HEK293T (cell line): ENCODE measurements at regions not wholly inside any gene's neighbourhood (a gene's known extent, or its start where the extent isn't known, plus 50 kb on each side); places are given as distances from the start of the nearest gene placed in this dataset.

Experiments
- BHLHE40 ChIP-seq: fragments of 450-650 bp; IDR thresholded peaks from 2 replicates; pipeline ENCODE4 v1.6.1; 2016; ENCODE audit warnings: mild to moderate bottlenecking, moderate library complexity, borderline replicate concordance
- CTBP1 ChIP-seq: fragments of 450-650 bp; IDR thresholded peaks from 2 replicates; pipeline ENCODE4 v1.6.1; 2016; ENCODE audit warnings: borderline replicate concordance
- ELF4 ChIP-seq: fragments of 450-650 bp; IDR thresholded peaks from 2 replicates; pipeline ENCODE4 v1.6.1; 2017; ENCODE audit warnings: antibody characterized with exemption
- FOXA1 ChIP-seq: fragments of 450-650 bp; IDR thresholded peaks from 2 replicates; pipeline ENCODE4 v1.6.1; 2016; ENCODE audit warnings: mild to moderate bottlenecking
- FOXM1 ChIP-seq: fragments of 450-650 bp; IDR thresholded peaks from 2 replicates; pipeline ENCODE4 v1.6.1; 2017; ENCODE audit warnings: mild to moderate bottlenecking, borderline replicate concordance
- HDGF ChIP-seq: fragments of 450-650 bp; IDR thresholded peaks from 2 replicates; pipeline ENCODE4 v1.6.1; 2017; ENCODE audit warnings: antibody characterized with exemption, borderline replicate concordance
- PKNOX1 ChIP-seq: fragments of 450-650 bp; IDR thresholded peaks from 2 replicates; pipeline ENCODE4 v1.6.1; 2016

DNA sequence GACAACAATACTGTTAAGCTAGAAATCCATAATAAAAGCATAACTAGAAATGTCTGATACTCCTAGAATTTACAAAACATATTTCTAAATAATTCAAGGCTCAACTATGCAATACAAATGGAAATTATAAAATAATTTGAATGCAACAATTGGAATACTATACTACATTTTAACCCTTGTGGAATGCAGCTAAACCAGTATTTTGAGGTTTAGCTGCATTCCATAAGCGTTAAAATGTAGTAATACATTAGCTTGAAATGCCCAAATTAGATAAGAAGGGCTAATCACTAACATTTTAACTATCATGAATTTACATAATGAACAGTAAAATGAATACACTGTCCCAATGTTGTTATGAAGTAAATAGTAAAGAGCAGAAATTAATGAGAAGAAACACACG is 617.2 kb upstream of the CHORDC1 start:
- TF ChIP-seq HDGF (no peak), ELF4 (no peak), FOXA1 (no peak), CTBP1 (no peak), FOXM1 (no peak), BHLHE40 (no peak), PKNOX1 (no peak)
